B cell (primary cell): ENCODE measurements at regions not wholly inside any gene's neighbourhood (a gene's known extent, or its start where the extent isn't known, plus 50 kb on each side); places are given as distances from the start of the nearest gene placed in this dataset.

Experiments
- ATAC-seq: fragments of 200-7000 bp; cut with Tn5 transposase; one replicate; pipeline ENCODE4 v1.10.0; 2021; ENCODE audit warnings: low read depth, mild to moderate bottlenecking, moderate number of reproducible peaks, moderate library complexity
- CTCF ChIA-PET: fragments of 350-600 bp; sonication (Branson Sonifier 250); formaldehyde crosslinking; loops from one replicate; lab custom pipeline; 2021; ENCODE audit warnings: antibody characterized with exemption, inconsistent platforms; lab: Charles Lee
- POLR2A ChIA-PET: fragments of 350-600 bp; sonication (Branson Sonifier 250); formaldehyde crosslinking; loops from one replicate; lab custom pipeline; 2021; ENCODE audit warnings: antibody characterized with exemption; lab: Charles Lee
- DNase-seq: peaks from one replicate; pipeline ENCODE4 v3.0.0; 2013
- H2AFZ ChIP-seq: 2 replicates; pipeline ENCODE4 v1.6.1; 2012; ENCODE audit warnings: mild to moderate bottlenecking, low read depth, low read length; ENCODE audit not compliant: insufficient read depth, poor library complexity, severe bottlenecking
- H3K27ac ChIP-seq, 2 donors: 1 replicate in 1 of 2; 2 replicates in 1 of 2; pipeline ENCODE4 v1.5.1; 2012 to 2013; ENCODE audit warnings: low read length in 2 of 2, mild to moderate bottlenecking in 2 of 2, moderate library complexity in 1 of 2
- H3K27me3 ChIP-seq, 4 experiments: fragments of 200-600 bp in 1 of 4; sonication (generic) in 1 of 4; replicated peaks in 1 of 4; 1 replicate in 2 of 4; 2 replicates in 2 of 4; pipeline versions ENCODE4 v1.6.1 to v1.7.0; 2013 to 2016; ENCODE audit warnings: low read length in 3 of 4, mild to moderate bottlenecking in 2 of 4, mixed read lengths in 1 of 4, moderate library complexity in 1 of 4; ENCODE audit not compliant: insufficient read depth in 4 of 4, control insufficient read depth in 3 of 4; ENCODE audit errors: control extremely low read depth in 1 of 4
- H3K36me3 ChIP-seq, 2 experiments: replicated peaks in 1 of 2; 1 replicate in 1 of 2; 2 replicates in 1 of 2; pipeline versions ENCODE4 v1.6.1 to v1.7.1; 2013; ENCODE audit warnings: low read length in 1 of 2; ENCODE audit not compliant: insufficient read depth in 2 of 2, control insufficient read depth in 1 of 2; ENCODE audit errors: control extremely low read depth in 1 of 2, extremely low read depth in 1 of 2
- H3K4me1 ChIP-seq, 2 donors: fragments of 200-600 bp in 1 of 2; sonication (generic) in 1 of 2; 1 replicate in 1 of 2; 2 replicates in 1 of 2; pipeline versions ENCODE4 v1.5.1 to v1.6.1; 2013 to 2017; ENCODE audit warnings: low read length in 2 of 2; ENCODE audit not compliant: control insufficient read depth in 2 of 2, insufficient read depth in 2 of 2
- H3K4me2 ChIP-seq: replicated peaks from 2 replicates; pipeline ENCODE3; 2012; ENCODE audit warnings: mild to moderate bottlenecking, low read depth, low read length; ENCODE audit not compliant: poor library complexity, severe bottlenecking
- H3K4me3 ChIP-seq, 5 experiments: fragments of 200-600 bp in 1 of 5; sonication (generic) in 1 of 5; 1 replicate in 3 of 5; 2 replicates in 2 of 5; pipeline versions ENCODE4 v1.5.1 to v1.7.0; 2011 to 2016; ENCODE audit warnings: low read length in 4 of 5, mild to moderate bottlenecking in 4 of 5, low read depth in 2 of 5, control low read depth in 1 of 5, moderate library complexity in 1 of 5; ENCODE audit not compliant: insufficient read depth in 1 of 5; ENCODE audit errors: control extremely low read depth in 1 of 5, extremely low read depth in 1 of 5
- H3K79me2 ChIP-seq: fragments of 200-600 bp; sonication (generic); one replicate; pipeline ENCODE4 v1.6.0; 2016; ENCODE audit warnings: low read length; ENCODE audit not compliant: control insufficient read depth, insufficient read depth
- H3K9ac ChIP-seq: fragments of 200-600 bp; sonication (generic); 2 replicates; pipeline ENCODE4 v1.6.1; 2017; ENCODE audit warnings: mild to moderate bottlenecking, low read length, moderate library complexity
- H3K9me3 ChIP-seq, 3 donors: one replicate each; pipeline versions ENCODE4 v1.6.1 to v1.7.1; 2013; ENCODE audit warnings: low read length in 2 of 3; ENCODE audit not compliant: control insufficient read depth in 2 of 3, insufficient read depth in 1 of 3; ENCODE audit errors: control extremely low read depth in 1 of 3
- H4K20me1 ChIP-seq: 2 replicates; pipeline ENCODE4 v1.6.0; 2012; ENCODE audit warnings: mild to moderate bottlenecking, low read length; ENCODE audit not compliant: insufficient read depth, control insufficient read depth, poor library complexity, severe bottlenecking
- H3K27ac Mint-ChIP-seq: one replicate; pipeline ENCODE4 v1.8.0; 2021; ENCODE audit warnings: mixed read lengths
- H3K27me3 Mint-ChIP-seq: one replicate; pipeline ENCODE4 v1.8.0; 2021; ENCODE audit warnings: mixed read lengths
- H3K4me1 Mint-ChIP-seq: one replicate; pipeline ENCODE4 v1.8.0; 2021; ENCODE audit warnings: mixed read lengths
- H3K4me3 Mint-ChIP-seq: one replicate; pipeline ENCODE4 v1.8.0; 2021; ENCODE audit warnings: mixed read lengths
- H3K9me3 Mint-ChIP-seq: one replicate; pipeline ENCODE4 v1.8.0; 2022; ENCODE audit warnings: mixed read lengths; ENCODE audit not compliant: insufficient read depth
- CTCF ChIP-seq: fragments of 200-600 bp; IDR thresholded peaks from one replicate; pipeline ENCODE4 v1.8.0; 2022; ENCODE audit warnings: antibody characterized with exemption, mild to moderate bottlenecking
- EZH2 ChIP-seq: IDR thresholded peaks from 2 replicates; pipeline ENCODE4 v1.6.1; 2012; ENCODE audit warnings: borderline replicate concordance, low read depth, mild to moderate bottlenecking, moderate library complexity, low read length; ENCODE audit not compliant: insufficient read depth, poor library complexity, severe bottlenecking
- WGBS: methylation state at CpG from one replicate; pipeline ENCODE4 v1.1.5; 2013; ENCODE audit warnings: missing lambda C conversion rate; ENCODE audit not compliant: insufficient coverage; 5-methylcytosine and 5-hydroxymethylcytosine counted together
- intact Hi-C: fragments of 100-400 bp; cut with micrococcal nuclease; formaldehyde crosslinking; loops from one replicate; pipeline ENCODE4 v1.10.0; 2022

DNA sequence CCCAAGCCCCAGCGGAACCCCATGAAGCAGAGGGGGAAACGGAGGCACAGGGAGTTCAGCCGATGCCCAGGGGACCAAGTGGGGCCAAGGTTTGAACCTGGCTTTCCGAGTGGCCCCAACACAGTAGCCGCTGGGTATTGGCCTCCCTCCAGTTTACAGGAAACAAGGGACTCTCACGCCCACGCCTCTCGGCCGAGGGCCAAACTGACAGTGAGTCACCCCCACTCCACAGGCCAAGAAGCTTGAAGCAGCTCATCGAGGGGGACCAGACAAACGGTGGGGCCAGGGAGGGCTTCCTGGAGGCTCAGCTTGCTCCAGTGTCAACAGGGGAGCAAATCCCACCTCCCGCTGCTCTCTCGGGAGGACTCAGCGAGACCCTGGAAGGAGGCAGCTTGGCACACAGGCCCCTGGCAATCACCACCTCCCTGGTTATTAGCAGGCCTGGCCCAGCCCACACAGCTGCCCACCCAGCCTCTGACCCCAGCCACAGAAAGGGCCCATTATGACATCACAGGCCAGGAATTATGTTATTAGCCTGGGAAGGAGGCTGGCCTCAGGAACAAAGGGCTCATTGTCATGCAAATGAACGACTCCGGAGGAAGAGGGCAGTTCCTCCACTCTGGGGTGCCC lies 54.6 kb downstream of the NCOR2 start:
- ChIA-PET CTCF (no interaction called here), POLR2A (no interaction called here)
- Histone ChIP-seq H2AFZ (no peak overlapping the region), H3K27ac (no peak overlapping the region), H3K36me3 (peaks cover 0 to 4% of the 10 kb centered on the region in 2 experiments), H3K4me3 (no peak overlapping the region), H3K27me3 (no peaks in the 10 kb centered on the region), H3K4me1 (peaks cover 0 to 5% of the 10 kb centered on the region in 2 donors), H3K9me3 (peaks cover 0 to 4% (median 0%) of the 10 kb centered on the region in 3 donors), H3K79me2 (peaks cover 94% of the 10 kb centered on the region), H3K9ac (no peak overlapping the region), H4K20me1 (peaks cover 98% of the 10 kb centered on the region), H3K4me2 (no peak overlapping the region)
- no peak for ATAC-seq
- no peak for DNase-seq
- H3K4me1 Mint-ChIP-seq: peaks cover 24% of the 10 kb centered on the region
- H3K9me3 Mint-ChIP-seq: peaks cover 2% of the 10 kb centered on the region
- no peaks in the 10 kb centered on the region for H3K27me3 Mint-ChIP-seq
- no peak for TF ChIP-seq CTCF
- no peak for TF ChIP-seq EZH2
- H3K27ac Mint-ChIP-seq: no peak overlapping the region
- no peak overlapping the region for H3K4me3 Mint-ChIP-seq
- intact Hi-C loops: no loop called here
- WGBS: 87% methylated on average over 13 of the region's 16 CpGs

DNA sequence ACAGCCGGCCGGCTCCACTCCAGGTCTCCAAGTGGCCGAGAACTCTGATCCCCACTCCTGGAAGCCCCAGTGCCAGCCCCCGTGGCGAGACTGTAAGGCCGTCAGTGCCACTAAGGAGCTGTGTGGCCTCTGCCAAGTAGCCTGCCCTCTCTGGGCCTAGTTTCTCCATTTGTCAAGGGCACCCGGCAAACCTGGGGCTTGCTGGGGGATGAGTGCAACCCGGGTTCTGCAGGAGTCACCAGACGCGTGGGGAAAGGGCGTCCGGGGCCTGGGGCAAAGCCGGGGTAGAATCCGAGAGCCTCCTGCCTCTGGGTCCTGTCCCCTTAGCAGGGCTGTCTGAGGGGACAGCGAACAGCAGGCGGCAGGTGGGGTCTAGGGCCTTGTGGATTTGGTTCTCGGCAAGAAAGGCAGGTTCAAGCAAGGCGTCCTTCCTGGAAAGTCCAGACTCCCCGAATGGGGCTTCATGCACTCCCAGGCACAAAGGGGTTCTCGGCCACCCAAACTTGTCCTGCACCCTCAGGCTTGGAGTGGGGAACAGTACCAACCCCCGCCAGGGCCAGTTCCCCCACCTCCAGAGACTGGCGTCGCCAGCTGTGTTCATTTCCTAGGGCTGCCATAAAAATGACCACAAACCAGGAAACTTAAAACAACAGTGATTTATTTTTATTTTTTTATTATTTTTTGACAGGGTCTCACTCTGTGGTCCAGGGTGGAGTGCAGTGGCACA lies 56.0 kb downstream of the NCOR2 start:
- Histone ChIP-seq H3K27ac (no peak overlapping the region), H3K79me2 (peaks cover 94% of the 10 kb centered on the region), H3K4me1 (peaks cover 9 to 11% of the 10 kb centered on the region in 2 donors), H3K27me3 (no peaks in the 10 kb centered on the region), H3K9me3 (peaks cover 0 to 4% (median 0%) of the 10 kb centered on the region in 3 donors), H3K4me2 (no peak overlapping the region), H2AFZ (no peak overlapping the region), H3K4me3 (no peak overlapping the region), H3K9ac (no peak overlapping the region), H3K36me3 (peaks cover 0 to 4% of the 10 kb centered on the region in 2 experiments), H4K20me1 (peaks cover 98% of the 10 kb centered on the region)
- Mint-ChIP-seq H3K27ac (no peak overlapping the region), H3K4me3 (no peak overlapping the region), H3K27me3 (no peaks in the 10 kb centered on the region), H3K4me1 (peaks cover 34% of the 10 kb centered on the region), H3K9me3 (peaks cover 2% of the 10 kb centered on the region)
- ATAC-seq (no peak), DNase-seq (no peak)
- intact Hi-C loops: no loop called here
- CTCF ChIA-PET: no interaction called here
- TF ChIP-seq EZH2 (no peak), CTCF (no peak)
- POLR2A ChIA-PET: no interaction called here
- WGBS: 90% methylated on average over 20 of the region's 23 CpGs
